ENCODE measurements at regions not wholly inside any gene's neighbourhood (a gene's known extent, or its start where the extent isn't known, plus 50 kb on each side); places are given as distances from the start of the nearest gene placed in this dataset.

GRCh38 chr2:161042990-161043625, 117.1 kb upstream of the TANK start:
- TF ChIP-seq, protein P1, sequence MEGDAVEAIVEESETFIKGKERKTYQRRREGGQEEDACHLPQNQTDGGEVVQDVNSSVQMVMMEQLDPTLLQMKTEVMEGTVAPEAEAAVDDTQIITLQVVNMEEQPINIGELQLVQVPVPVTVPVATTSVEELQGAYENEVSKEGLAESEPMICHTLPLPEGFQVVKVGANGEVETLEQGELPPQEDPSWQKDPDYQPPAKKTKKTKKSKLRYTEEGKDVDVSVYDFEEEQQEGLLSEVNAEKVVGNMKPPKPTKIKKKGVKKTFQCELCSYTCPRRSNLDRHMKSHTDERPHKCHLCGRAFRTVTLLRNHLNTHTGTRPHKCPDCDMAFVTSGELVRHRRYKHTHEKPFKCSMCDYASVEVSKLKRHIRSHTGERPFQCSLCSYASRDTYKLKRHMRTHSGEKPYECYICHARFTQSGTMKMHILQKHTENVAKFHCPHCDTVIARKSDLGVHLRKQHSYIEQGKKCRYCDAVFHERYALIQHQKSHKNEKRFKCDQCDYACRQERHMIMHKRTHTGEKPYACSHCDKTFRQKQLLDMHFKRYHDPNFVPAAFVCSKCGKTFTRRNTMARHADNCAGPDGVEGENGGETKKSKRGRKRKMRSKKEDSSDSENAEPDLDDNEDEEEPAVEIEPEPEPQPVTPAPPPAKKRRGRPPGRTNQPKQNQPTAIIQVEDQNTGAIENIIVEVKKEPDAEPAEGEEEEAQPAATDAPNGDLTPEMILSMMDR (IDR thresholded peaks at IDR 0.05), result no peak
- DNase-seq (ENCODE audit: low spot score), result no peak
- Histone ChIP-seq H3K27ac (no peak overlapping the region), H3K4me3 (no peak overlapping the region)

- Histone ChIP-seq H3K27ac (no peak overlapping the region), H3K4me3 (no peak overlapping the region)
- DNase-seq (ENCODE audit: low spot score), result no peak
- TF ChIP-seq, protein P1 (IDR thresholded peaks at IDR 0.05), result no peak
These were observed 115.9 kb upstream of the TANK start for GRCh38 chr2:161044095-161044865.

- TF ChIP-seq, protein P1 (IDR thresholded peaks at IDR 0.05), result no peak
- Histone ChIP-seq H3K4me3 (no peak overlapping the region), H3K27ac (no peak overlapping the region)
- no peak for DNase-seq (ENCODE audit: low spot score)
These were observed 115.3 kb upstream of the TANK start for GRCh38 chr2:161044921-161045320.

- H3K27ac ChIP-seq, result no peak overlapping the region
- TF ChIP-seq, protein P1 (IDR thresholded peaks at IDR 0.05), result no peak
- no peak overlapping the region for H3K4me3 ChIP-seq
- no peak for DNase-seq (ENCODE audit: low spot score)
These were observed 114.5 kb upstream of the TANK start for GRCh38 chr2:161045726-161046125.

- TF ChIP-seq, protein P1 (IDR thresholded peaks at IDR 0.05), result no peak
- Histone ChIP-seq H3K4me3 (no peak overlapping the region), H3K27ac (no peak overlapping the region)
- no peak for DNase-seq (ENCODE audit: low spot score)
These were observed 113.4 kb upstream of the TANK start for GRCh38 chr2:161046876-161047275.

DNA sequence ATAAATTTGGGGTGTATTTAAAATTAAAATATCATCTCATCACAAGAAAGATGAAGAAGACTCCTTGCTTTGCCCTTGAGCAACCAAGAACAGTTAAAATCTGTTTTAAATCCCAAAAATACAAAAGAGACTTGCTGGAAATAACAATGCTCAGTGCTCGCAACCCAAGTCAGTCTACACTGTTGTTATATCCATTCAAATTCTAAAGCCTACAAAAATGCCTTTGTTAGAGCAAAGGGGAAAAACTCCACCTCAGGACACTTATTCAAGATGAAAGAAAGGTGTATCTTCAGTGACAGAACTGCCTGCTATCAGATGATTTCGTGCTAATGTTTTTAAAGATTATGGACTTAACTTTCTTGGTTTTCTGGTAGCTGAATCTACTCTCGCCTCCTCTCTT, 111.9 kb upstream of the TANK start:
- TF ChIP-seq, protein P1 (IDR thresholded peaks at IDR 0.05), result no peak
- DNase-seq (ENCODE audit: low spot score), result no peak
- Histone ChIP-seq H3K4me3 (no peak overlapping the region), H3K27ac (no peak overlapping the region)

- TF ChIP-seq, protein P1 (IDR thresholded peaks at IDR 0.05), result no peak
- Histone ChIP-seq H3K4me3 (no peak overlapping the region), H3K27ac (no peak overlapping the region)
- no peak for DNase-seq (ENCODE audit: low spot score)
These were observed 110.7 kb upstream of the TANK start for GRCh38 chr2:161049559-161049958.

Measured in coronary artery (tissue), 2 donors.